GM18870 (cell line): ENCODE measurements at regions not wholly inside any gene's neighbourhood (a gene's known extent, or its start where the extent isn't known, plus 50 kb on each side); places are given as distances from the start of the nearest gene placed in this dataset.

Experiments used
- ATAC-seq: cut with Tn5 transposase; IDR thresholded peaks from one replicate; pipeline ENCODE4 v1.9.1; 2021; ENCODE audit warnings: moderate library complexity; ENCODE audit not compliant: unreplicated experiment

- ATAC-seq = no peak
Observed at GRCh38 chr11:113634940-113635575, 71.0 kb downstream of the TMPRSS5 start.

GRCh38 chr11:113632981-113633380, 73.1 kb downstream of the TMPRSS5 start:
- no peak for ATAC-seq

GRCh38 chr11:113629562-113629961, 76.5 kb downstream of the TMPRSS5 start:
- ATAC-seq = no peak

DNA sequence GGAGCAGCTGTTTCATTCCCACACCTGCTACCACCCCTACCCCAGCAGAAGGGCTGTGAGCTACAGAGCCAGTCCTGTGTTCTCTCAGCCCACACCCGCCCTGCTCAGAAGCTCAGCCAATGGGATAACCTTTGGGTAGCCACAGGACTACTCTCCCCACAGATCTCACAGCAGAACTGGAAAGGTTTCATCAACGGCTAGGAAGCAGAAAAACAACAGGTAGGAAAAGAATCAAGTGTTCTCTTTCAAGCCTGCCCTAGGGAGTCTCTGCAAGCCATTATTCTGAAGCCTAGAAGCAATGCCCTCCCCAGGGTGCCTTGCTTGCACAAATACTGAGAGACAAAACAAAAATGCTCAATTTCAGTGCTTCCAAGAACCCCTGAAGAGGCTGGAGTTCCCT, 77.2 kb downstream of the TMPRSS5 start:
- no peak for ATAC-seq

- no peak for ATAC-seq
Observed at GRCh38 chr11:113627946-113628345, 78.2 kb downstream of the TMPRSS5 start.

DNA sequence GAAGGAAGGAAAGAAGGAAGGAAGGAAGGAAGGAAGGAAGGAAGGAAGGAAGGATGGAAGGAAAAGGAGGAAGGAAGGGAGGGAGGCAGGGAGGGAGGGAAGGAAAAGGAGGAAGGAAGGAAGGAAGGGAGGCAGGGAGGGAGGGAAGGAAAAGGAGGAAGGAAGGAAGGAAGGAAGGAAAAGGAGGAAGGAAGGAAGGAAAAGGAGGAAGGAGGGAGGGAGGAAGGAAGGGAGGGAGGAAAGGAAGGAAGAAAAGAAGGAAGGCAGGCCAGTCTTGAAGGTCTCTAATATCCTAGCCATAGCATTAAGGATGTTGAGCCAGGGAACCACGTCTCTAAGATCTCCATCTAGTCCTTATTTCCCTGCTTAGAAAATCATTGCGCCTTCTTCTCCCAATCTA, 78.8 kb downstream of the TMPRSS5 start:
- no peak for ATAC-seq

GRCh38 chr11:113626736-113627135, 79.4 kb downstream of the TMPRSS5 start:
- no peak for ATAC-seq

DNA sequence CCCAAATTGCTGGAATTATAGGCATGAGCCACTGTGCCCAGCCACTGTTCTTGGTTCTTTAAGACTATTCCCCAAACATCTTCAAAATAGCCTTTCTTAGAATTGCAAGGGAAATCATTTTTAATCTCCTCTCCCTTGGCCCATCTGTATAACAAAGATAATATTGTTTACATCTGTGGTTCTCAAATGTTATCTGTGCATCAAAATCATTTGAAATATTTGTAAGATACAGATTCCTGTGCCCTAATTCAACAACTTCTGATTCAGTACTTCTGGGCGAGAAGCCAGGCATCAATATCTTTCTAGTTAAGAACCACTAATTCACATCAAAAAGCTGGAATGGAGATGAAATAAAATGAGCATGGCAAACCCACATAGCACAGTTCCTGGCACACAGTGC, 83.0 kb downstream of the TMPRSS5 start:
- ATAC-seq = no peak

GRCh38 chr11:113618360-113618759, 87.7 kb downstream of the TMPRSS5 start:
- ATAC-seq = no peak

DNA sequence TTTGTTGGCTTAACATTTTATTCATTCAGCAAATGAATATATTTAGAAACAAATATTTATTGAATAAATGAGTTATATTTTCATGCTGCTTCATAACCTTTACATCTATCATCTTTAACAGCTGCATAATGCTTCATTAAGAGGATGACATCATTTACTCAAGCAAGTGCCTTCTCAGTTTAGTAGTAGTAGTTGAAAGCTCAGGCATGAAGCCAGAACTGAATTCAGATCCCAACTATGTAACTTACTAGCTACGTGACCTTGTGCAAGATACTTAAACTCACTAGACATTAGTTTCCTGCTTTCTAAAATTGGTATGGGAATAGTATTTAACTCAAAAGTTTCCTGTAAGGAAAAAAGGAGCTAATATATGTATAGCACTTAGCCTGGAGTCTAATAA, 90.3 kb downstream of the TMPRSS5 start:
- no peak for ATAC-seq

- ATAC-seq = no peak
Observed at GRCh38 chr11:113615098-113615497, 91.0 kb downstream of the TMPRSS5 start.

DNA sequence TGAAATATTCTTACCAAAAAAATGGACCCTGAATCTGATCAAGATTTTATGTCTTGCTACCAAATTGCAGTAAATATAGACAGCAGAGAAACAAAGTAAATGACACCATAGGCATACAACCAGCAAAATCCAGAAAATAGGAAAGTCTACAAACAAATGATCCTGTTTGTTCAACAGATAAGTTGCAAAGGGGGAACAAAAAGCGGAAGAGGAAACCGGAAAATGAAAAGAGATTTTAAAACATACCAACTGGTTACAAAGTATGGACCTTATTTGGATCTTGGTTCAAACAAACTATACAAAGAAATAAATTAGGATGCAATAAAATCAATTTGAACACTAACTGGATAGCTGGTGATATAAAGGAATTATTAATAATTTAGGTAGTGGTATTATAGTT, 92.0 kb downstream of the TMPRSS5 start:
- no peak for ATAC-seq

DNA sequence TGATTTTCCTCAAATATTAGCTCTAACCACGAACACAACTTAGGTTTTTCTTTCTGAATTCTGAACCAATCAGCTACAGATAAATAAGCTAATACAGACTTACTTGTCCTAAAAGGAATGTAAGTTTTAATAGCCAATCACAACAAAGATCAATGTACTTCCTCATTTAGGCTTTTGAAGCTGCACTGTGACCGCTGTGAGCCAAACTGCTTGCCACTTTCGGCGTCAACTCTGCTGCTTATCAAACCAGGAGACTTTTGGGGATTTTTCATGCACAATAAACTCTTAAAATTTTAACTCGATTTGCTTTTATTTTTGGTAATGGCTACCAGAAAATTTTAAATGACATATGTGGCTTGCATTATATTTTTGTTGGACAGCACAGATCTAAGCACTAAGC, 92.5 kb downstream of the TMPRSS5 start:
- ATAC-seq = peak; percentile 74

DNA sequence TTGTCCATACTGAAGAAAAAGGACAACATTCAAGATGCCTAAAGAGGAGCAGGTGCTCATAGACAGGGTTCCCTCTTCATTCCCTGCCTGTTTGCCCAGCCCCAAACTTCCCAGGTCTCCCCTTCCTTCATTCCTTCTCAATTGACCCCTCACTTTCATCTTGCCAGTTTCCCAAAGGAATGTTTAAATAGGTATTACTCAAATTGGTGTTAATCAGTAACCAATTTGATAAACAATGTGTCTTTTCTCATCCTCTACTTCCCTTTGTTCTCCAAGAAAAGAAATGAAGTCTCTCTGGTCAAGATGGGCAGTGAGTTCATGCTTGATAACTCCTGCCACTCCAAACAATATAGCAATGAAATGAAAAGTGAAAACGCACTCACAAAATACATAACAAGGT, 101.9 kb downstream of the TMPRSS5 start:
- ATAC-seq = no peak

DNA sequence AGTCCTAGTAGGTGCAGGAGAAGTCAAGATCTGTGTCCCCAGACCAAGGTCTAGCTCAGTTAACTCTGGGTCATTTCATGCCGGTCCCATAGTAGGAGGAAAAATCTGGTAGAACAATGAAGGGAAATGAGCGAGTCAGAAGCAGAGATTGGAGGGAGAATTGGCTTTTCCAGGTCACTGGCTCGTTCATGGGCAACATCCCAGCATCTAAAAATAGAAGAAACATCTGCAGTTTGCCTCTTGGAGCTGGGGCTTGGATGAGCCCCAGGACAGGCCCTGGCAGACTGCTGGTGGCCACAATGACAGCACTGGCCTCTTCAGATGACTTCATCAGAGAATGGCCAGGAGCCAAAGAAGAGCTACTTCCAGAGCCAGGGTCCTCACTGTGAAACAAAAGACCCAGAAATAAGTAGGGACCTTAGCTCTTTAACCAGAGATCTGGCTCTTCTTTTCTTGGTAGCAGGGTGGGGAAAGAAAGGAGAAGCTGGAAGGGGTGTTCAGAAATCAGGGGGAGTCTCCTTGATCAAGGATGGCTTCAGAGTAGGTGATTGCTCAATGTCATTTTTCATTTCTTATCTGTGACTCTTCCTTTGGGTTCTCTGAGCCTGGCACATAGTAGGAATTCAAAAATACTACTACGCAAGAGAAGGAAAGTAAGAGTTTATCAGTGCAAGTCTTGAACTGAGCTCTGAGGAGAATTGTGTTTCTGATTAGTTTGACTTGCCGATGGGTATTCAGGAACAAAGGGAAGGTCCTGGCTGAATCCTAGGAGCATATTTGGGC, 102.6 kb downstream of the TMPRSS5 start:
- ATAC-seq = no peak

- ATAC-seq = no peak
Observed at GRCh38 chr11:113602483-113602882, 103.6 kb downstream of the TMPRSS5 start.

DNA sequence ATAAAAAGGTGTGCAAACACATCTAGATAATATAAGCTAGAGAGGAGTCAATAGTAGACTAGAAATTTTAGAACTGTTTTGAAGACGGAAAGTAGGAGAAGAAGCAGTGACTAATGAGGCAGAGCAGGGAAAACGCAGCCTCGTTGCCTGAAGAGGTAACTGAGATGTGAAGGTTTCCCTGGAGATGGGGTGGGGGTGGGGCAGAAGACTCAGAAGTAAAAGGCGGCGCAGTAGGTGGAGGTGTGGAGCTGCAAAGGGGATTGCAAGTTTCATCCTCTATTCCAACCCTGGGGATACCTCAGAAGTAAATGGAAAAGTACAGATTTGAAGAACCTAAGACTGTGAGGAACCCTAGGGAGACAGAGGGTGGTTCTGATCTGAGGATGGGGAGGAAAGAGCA, 109.5 kb downstream of the TMPRSS5 start:
- no peak for ATAC-seq

- no peak for ATAC-seq
Observed at GRCh38 chr11:113595810-113596594, 110.1 kb downstream of the TMPRSS5 start.

- peak; percentile 96 for ATAC-seq
Observed at GRCh38 chr11:113593698-113594308, 112.3 kb downstream of the TMPRSS5 start.

DNA sequence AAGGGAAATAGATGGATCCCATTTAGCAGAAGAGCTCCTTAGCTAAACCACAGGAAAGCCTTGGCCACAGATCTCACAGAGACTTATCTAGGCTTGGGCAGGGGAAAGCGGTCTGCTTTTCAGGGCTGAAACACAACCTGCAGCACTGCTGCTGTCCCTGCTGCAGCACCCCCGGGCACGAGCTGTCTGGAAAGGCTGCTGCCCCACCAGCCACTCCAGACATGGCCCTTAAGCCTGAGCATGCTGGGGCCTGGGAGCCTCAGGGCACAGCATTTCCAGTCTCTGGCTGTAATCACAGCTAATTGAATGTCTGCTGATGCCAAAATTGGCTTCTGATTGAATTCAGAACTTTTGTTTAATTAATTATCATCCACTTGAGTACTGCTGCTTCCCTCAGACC, 115.0 kb downstream of the TMPRSS5 start:
- no peak for ATAC-seq

GRCh38 chr11:113587308-113587739, 112.1 kb upstream of the DRD2 start:
- ATAC-seq = peak; percentile 91
